ENCODE measurements at regions not wholly inside any gene's neighbourhood (a gene's known extent, or its start where the extent isn't known, plus 50 kb on each side); places are given as distances from the start of the nearest gene placed in this dataset.
"Not testable (repeated sequence)": the region's sequence is repeated elsewhere in the genome, so short reads cannot be mapped to it uniquely, and the experiment has no call there.

GRCh38 chr17:63024716-63025115 lies 58.7 kb downstream of the TANC2 start:
- H3K27ac ChIP-seq (ENCODE audit: low read depth, low read length) = no peak overlapping the region

GRCh38 chr17:63025637-63026036 lies 59.6 kb downstream of the TANC2 start:
- Histone ChIP-seq H3K79me2 (ENCODE audit: insufficient read depth, low read length) (peaks cover 71% of the 10 kb centered on the region), H3K4me1 (ENCODE audit: insufficient read depth, low read length) (peaks cover 32% of the 10 kb centered on the region)
- not testable (repeated sequence) for H3K36me3 ChIP-seq (ENCODE audit: insufficient read depth, low read length); H3K27ac ChIP-seq (ENCODE audit: low read depth, low read length); H4K20me1 ChIP-seq (ENCODE audit: insufficient read depth, low read length); H3K4me2 ChIP-seq (ENCODE audit: insufficient read depth, low read length); H3K9me3 ChIP-seq (ENCODE audit: low read depth, low read length); DNase-seq (ENCODE audit: insufficient read length, low spot score, missing footprints); H3K27me3 ChIP-seq (ENCODE audit: insufficient read depth, low read length); H3K4me3 ChIP-seq (ENCODE audit: insufficient read depth, low read length); H2AFZ ChIP-seq (ENCODE audit: low read length)

More at GRCh38 chr17:63024716-63025115, 58.7 kb downstream of the TANC2 start:
- no peak for TF ChIP-seq CTCF (IDR thresholded peaks at IDR 0.05; ENCODE audit: extremely low read depth, low read depth, low read length)
- Histone ChIP-seq H3K4me1 (ENCODE audit: insufficient read depth, low read length) (peaks cover 25% of the 10 kb centered on the region), H3K9me3 (ENCODE audit: low read depth, low read length) (no peaks in the 10 kb centered on the region), H2AFZ (ENCODE audit: low read length) (no peak overlapping the region), H4K20me1 (ENCODE audit: insufficient read depth, low read length) (peaks cover 2% of the 10 kb centered on the region), H3K4me3 (ENCODE audit: insufficient read depth, low read length) (no peak overlapping the region), H3K4me2 (ENCODE audit: insufficient read depth, low read length) (no peak overlapping the region), H3K36me3 (ENCODE audit: insufficient read depth, low read length) (no peaks in the 10 kb centered on the region), H3K27me3 (ENCODE audit: insufficient read depth, low read length) (no peaks in the 10 kb centered on the region), H3K79me2 (ENCODE audit: insufficient read depth, low read length) (peaks cover 72% of the 10 kb centered on the region)
- no peak for DNase-seq (ENCODE audit: insufficient read length, low spot score, missing footprints)

GRCh38 chr17:63029541-63029940 lies 63.5 kb downstream of the TANC2 start:
- H3K27ac ChIP-seq (ENCODE audit: low read depth, low read length) = peak overlapping the region; percentile 41
- no peak overlapping the region for H3K4me3 ChIP-seq (ENCODE audit: insufficient read depth, low read length)

DNA sequence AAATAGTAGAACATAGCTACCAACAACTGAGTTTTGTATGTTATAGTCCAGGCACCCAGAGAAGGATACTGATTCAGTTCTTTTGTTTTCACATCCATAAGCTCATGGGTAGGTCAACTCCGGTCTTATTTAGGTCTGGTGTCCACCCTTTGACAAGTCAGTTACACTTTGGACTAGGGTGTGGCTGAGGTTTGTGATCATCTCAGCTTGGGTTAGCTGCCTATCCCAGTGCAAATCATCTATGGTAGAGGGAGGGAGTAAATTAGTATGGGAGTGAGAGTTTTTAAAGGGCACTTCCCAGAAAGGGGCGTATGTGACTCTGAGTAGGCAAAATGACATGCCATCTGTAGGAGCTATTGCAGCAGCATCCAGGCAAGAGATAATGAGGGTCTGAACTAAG lies 66.1 kb downstream of the TANC2 start:
- Histone ChIP-seq H3K79me2 (ENCODE audit: insufficient read depth, low read length) (peaks cover 69% of the 10 kb centered on the region), H4K20me1 (ENCODE audit: insufficient read depth, low read length) (peaks cover 15% of the 10 kb centered on the region), H3K27ac (ENCODE audit: low read depth, low read length) (no peak overlapping the region), H3K4me3 (ENCODE audit: insufficient read depth, low read length) (no peak overlapping the region), H3K4me1 (ENCODE audit: insufficient read depth, low read length) (peaks cover 26% of the 10 kb centered on the region), H3K27me3 (ENCODE audit: insufficient read depth, low read length) (no peaks in the 10 kb centered on the region), H3K36me3 (ENCODE audit: insufficient read depth, low read length) (no peaks in the 10 kb centered on the region), H3K9me3 (ENCODE audit: low read depth, low read length) (no peaks in the 10 kb centered on the region), H3K4me2 (ENCODE audit: insufficient read depth, low read length) (no peak overlapping the region), H2AFZ (ENCODE audit: low read length) (no peak overlapping the region)
- no peak for DNase-seq (ENCODE audit: insufficient read length, low spot score, missing footprints)
- no peak for TF ChIP-seq CTCF (IDR thresholded peaks at IDR 0.05; ENCODE audit: extremely low read depth, low read depth, low read length)

More at GRCh38 chr17:63029541-63029940, 63.5 kb downstream of the TANC2 start:
- Histone ChIP-seq H4K20me1 (ENCODE audit: insufficient read depth, low read length) (peaks cover 2% of the 10 kb centered on the region), H3K79me2 (ENCODE audit: insufficient read depth, low read length) (peaks cover 68% of the 10 kb centered on the region), H3K36me3 (ENCODE audit: insufficient read depth, low read length) (no peaks in the 10 kb centered on the region), H3K27me3 (ENCODE audit: insufficient read depth, low read length) (no peaks in the 10 kb centered on the region), H3K4me2 (ENCODE audit: insufficient read depth, low read length) (peak overlapping the region; percentile 34), H3K9me3 (ENCODE audit: low read depth, low read length) (no peaks in the 10 kb centered on the region), H2AFZ (ENCODE audit: low read length) (no peak overlapping the region), H3K4me1 (ENCODE audit: insufficient read depth, low read length) (peaks cover 27% of the 10 kb centered on the region)
- DNase-seq (ENCODE audit: insufficient read length, low spot score, missing footprints) = no peak
- TF ChIP-seq CTCF (IDR thresholded peaks at IDR 0.05; ENCODE audit: extremely low read depth, low read depth, low read length) = no peak
